HL-60 (cell line): ENCODE measurements at regions not wholly inside any gene's neighbourhood (a gene's known extent, or its start where the extent isn't known, plus 50 kb on each side); places are given as distances from the start of the nearest gene placed in this dataset.

Experiments used
- DNase-seq, 2 experiments: peaks; one replicate each; pipeline ENCODE4 v3.0.0-alpha.2; 2010 to 2020; ENCODE audit warnings: low read depth in 1 of 2, low spot score in 1 of 2
- H3K27ac ChIP-seq: fragments of 250-450 bp; sonication (Bioruptor Pico); replicated peaks from 2 replicates; pipeline ENCODE4 v1.5.1; 2020; ENCODE audit warnings: mild to moderate bottlenecking, moderate library complexity
- H3K27me3 ChIP-seq: fragments of 250-450 bp; sonication (Bioruptor Pico); 2 replicates; pipeline ENCODE4 v1.5.1; 2021; ENCODE audit warnings: mild to moderate bottlenecking, moderate library complexity; ENCODE audit not compliant: insufficient read depth, poor library complexity, severe bottlenecking
- H3K4me3 ChIP-seq: replicated peaks from 2 replicates; pipeline ENCODE4 v1.5.1; 2011; ENCODE audit warnings: mild to moderate bottlenecking, control low read depth, low read length; ENCODE audit not compliant: insufficient read depth
- CTCF ChIP-seq: IDR thresholded peaks from one replicate; pipeline ENCODE4 v1.5.1; 2011; ENCODE audit warnings: low read length, control low read depth, inconsistent platforms; ENCODE audit not compliant: insufficient read depth
- GABPA ChIP-seq: IDR thresholded peaks from 2 replicates; pipeline ENCODE4 v1.6.1; 2012; ENCODE audit warnings: low read depth
- POLR2AphosphoS5 ChIP-seq: IDR thresholded peaks from 2 replicates; pipeline ENCODE4 v1.6.1; 2012; ENCODE audit warnings: low read depth
- REST ChIP-seq: IDR thresholded peaks from 2 replicates; pipeline ENCODE4 v1.6.1; 2012; ENCODE audit warnings: low read depth; ENCODE audit not compliant: insufficient replicate concordance
- SPI1 ChIP-seq: IDR thresholded peaks from 2 replicates; pipeline ENCODE4 v1.6.1; 2012; ENCODE audit warnings: low read depth, mild to moderate bottlenecking, borderline replicate concordance

- Histone ChIP-seq H3K27me3 (no peaks in the 10 kb centered on the region), H3K4me3 (no peak overlapping the region), H3K27ac (no peak overlapping the region)
- no peak for DNase-seq
- no peak for TF ChIP-seq REST
- TF ChIP-seq SPI1 = no peak
- TF ChIP-seq POLR2AphosphoS5 = no peak
- TF ChIP-seq GABPA = no peak
- TF ChIP-seq CTCF = no peak
Measured at GRCh38 chr5:74916831-74917710, 50.9 kb upstream of the FAM169A start.
